ENCODE measurements at regions not wholly inside any gene's neighbourhood (a gene's known extent, or its start where the extent isn't known, plus 50 kb on each side); places are given as distances from the start of the nearest gene placed in this dataset.

DNA sequence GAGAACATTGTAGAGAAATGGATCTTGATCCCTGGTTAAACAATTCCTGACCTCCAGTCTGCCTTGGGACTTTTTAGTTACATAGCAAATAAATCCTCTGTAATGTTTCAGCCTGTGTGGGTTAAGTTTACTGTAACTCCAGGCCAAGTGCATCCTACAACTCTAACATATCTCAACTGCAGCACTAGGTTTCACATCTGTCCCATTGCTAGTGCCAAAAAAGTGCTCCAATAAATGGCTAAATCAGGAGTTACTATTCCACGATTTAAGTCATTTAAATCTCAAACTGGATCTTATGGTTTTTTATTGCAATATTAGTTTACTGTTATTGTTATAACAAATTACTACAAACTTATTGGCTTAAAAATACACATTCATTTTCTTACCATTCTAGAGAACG is 479.6 kb downstream of the GPAM start:
- no peaks in the 10 kb centered on the region for H3K9me3 ChIP-seq (ENCODE audit: control insufficient read depth in 5 of 5, low read length in 5 of 5)
- no peak overlapping the region for H3K27ac ChIP-seq (ENCODE audit: low read depth, low read length)
- H3K9ac ChIP-seq (ENCODE audit: low read length in 5 of 5): no peak overlapping the region
- no peaks in the 10 kb centered on the region for H3K27me3 ChIP-seq (ENCODE audit: control insufficient read depth in 5 of 5, insufficient read depth in 4 of 5, low read length in 5 of 5)
- H3K36me3 ChIP-seq (ENCODE audit: control insufficient read depth in 5 of 5, insufficient read depth in 5 of 5, low read length in 5 of 5): no peaks in the 10 kb centered on the region
- peaks cover 0 to 7% (median 0%) of the 10 kb centered on the region in 5 donors for H3K4me1 ChIP-seq (ENCODE audit: control insufficient read depth in 5 of 5, insufficient read depth in 5 of 5, low read length in 5 of 5)
- H3K4me3 ChIP-seq (ENCODE audit: low read depth in 1 of 5, low read length in 5 of 5): no peak overlapping the region

GRCh38 chr10:111705021-111705420 is 478.5 kb downstream of the GPAM start:
- H3K9me3 ChIP-seq (ENCODE audit: control insufficient read depth in 5 of 5, low read length in 5 of 5): no peaks in the 10 kb centered on the region
- peaks cover 0 to 7% (median 0%) of the 10 kb centered on the region in 5 donors for H3K4me1 ChIP-seq (ENCODE audit: control insufficient read depth in 5 of 5, insufficient read depth in 5 of 5, low read length in 5 of 5)
- no peak overlapping the region for H3K4me3 ChIP-seq (ENCODE audit: low read depth in 1 of 5, low read length in 5 of 5)
- no peaks in the 10 kb centered on the region for H3K36me3 ChIP-seq (ENCODE audit: control insufficient read depth in 5 of 5, insufficient read depth in 5 of 5, low read length in 5 of 5)
- H3K9ac ChIP-seq (ENCODE audit: low read length in 5 of 5): no peak overlapping the region
- no peak overlapping the region for H3K27ac ChIP-seq (ENCODE audit: low read depth, low read length)
- no peaks in the 10 kb centered on the region for H3K27me3 ChIP-seq (ENCODE audit: control insufficient read depth in 5 of 5, insufficient read depth in 4 of 5, low read length in 5 of 5)

DNA sequence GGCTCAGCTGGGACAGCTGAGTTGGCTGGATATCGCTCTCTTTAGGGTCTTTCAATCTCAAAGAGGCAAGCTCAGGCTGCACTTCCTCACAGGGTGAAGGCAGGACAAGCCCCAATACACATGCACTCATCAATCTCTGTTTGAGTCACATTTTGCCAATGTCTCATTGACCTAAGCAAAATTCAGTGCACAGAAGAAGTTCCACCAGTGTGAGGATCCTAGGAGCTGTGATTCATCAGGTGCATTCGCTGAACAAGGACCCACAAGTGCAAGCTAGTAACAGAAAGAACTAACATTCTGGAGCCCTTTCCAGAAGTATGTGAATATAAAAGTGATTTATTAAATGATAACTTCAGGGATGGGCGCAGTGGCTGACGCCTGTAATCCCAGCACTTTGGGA is 477.2 kb downstream of the GPAM start:
- peaks cover 0 to 7% (median 0%) of the 10 kb centered on the region in 5 donors for H3K4me1 ChIP-seq (ENCODE audit: control insufficient read depth in 5 of 5, insufficient read depth in 5 of 5, low read length in 5 of 5)
- H3K36me3 ChIP-seq (ENCODE audit: control insufficient read depth in 5 of 5, insufficient read depth in 5 of 5, low read length in 5 of 5): no peaks in the 10 kb centered on the region
- H3K27ac ChIP-seq (ENCODE audit: low read depth, low read length): no peak overlapping the region
- no peaks in the 10 kb centered on the region for H3K27me3 ChIP-seq (ENCODE audit: control insufficient read depth in 5 of 5, insufficient read depth in 4 of 5, low read length in 5 of 5)
- no peaks in the 10 kb centered on the region for H3K9me3 ChIP-seq (ENCODE audit: control insufficient read depth in 5 of 5, low read length in 5 of 5)
- H3K4me3 ChIP-seq (ENCODE audit: low read depth in 1 of 5, low read length in 5 of 5): no peak overlapping the region
- H3K9ac ChIP-seq (ENCODE audit: low read length in 5 of 5): no peak overlapping the region

DNA sequence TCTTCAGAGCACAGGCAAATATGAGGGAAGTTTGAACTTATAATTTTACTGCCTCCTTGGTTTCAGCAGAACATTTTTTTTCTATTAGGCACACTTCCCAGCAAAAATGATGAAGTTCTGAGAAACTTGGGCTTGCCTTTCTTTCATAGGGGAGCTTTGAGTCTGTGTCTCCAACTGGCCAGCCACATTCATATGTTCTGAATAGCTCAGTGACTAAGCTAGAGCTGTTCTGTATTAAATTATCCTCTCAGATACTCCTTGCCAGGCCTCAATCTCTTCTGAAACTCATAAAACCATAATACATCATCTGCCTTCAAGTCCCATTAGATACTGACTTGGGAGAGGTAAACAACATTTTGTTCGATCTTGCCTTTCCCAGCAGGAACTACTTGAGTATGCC is 476.5 kb downstream of the GPAM start:
- H3K4me1 ChIP-seq (ENCODE audit: control insufficient read depth in 5 of 5, insufficient read depth in 5 of 5, low read length in 5 of 5): peaks cover 0 to 7% (median 0%) of the 10 kb centered on the region in 5 donors
- H3K9me3 ChIP-seq (ENCODE audit: control insufficient read depth in 5 of 5, low read length in 5 of 5): no peaks in the 10 kb centered on the region
- no peaks in the 10 kb centered on the region for H3K27me3 ChIP-seq (ENCODE audit: control insufficient read depth in 5 of 5, insufficient read depth in 4 of 5, low read length in 5 of 5)
- H3K36me3 ChIP-seq (ENCODE audit: control insufficient read depth in 5 of 5, insufficient read depth in 5 of 5, low read length in 5 of 5): no peaks in the 10 kb centered on the region
- H3K9ac ChIP-seq (ENCODE audit: low read length in 5 of 5): no peak overlapping the region
- no peak overlapping the region for H3K4me3 ChIP-seq (ENCODE audit: low read depth in 1 of 5, low read length in 5 of 5)
- H3K27ac ChIP-seq (ENCODE audit: low read depth, low read length): no peak overlapping the region

GRCh38 chr10:111709603-111710002 is 474.0 kb downstream of the GPAM start:
- Histone ChIP-seq H3K4me1 (ENCODE audit: control insufficient read depth in 5 of 5, insufficient read depth in 5 of 5, low read length in 5 of 5) (peaks cover 0 to 3% (median 0%) of the 10 kb centered on the region in 5 donors), H3K27ac (ENCODE audit: low read depth, low read length) (no peak overlapping the region), H3K36me3 (ENCODE audit: control insufficient read depth in 5 of 5, insufficient read depth in 5 of 5, low read length in 5 of 5) (no peaks in the 10 kb centered on the region), H3K27me3 (ENCODE audit: control insufficient read depth in 5 of 5, insufficient read depth in 4 of 5, low read length in 5 of 5) (no peaks in the 10 kb centered on the region), H3K9me3 (ENCODE audit: control insufficient read depth in 5 of 5, low read length in 5 of 5) (peaks cover 0 to 15% (median 9%) of the 10 kb centered on the region in 5 donors), H3K9ac (ENCODE audit: low read length in 5 of 5) (no peak overlapping the region), H3K4me3 (ENCODE audit: low read depth in 1 of 5, low read length in 5 of 5) (no peak overlapping the region)

GRCh38 chr10:111716032-111716431 is 467.5 kb downstream of the GPAM start:
- no peaks in the 10 kb centered on the region for H3K4me1 ChIP-seq (ENCODE audit: control insufficient read depth in 5 of 5, insufficient read depth in 5 of 5, low read length in 5 of 5)
- H3K9me3 ChIP-seq (ENCODE audit: control insufficient read depth in 5 of 5, low read length in 5 of 5): peaks cover 0 to 36% (median 22%) of the 10 kb centered on the region in 5 donors
- no peak overlapping the region for H3K9ac ChIP-seq (ENCODE audit: low read length in 5 of 5)
- H3K4me3 ChIP-seq (ENCODE audit: low read depth in 1 of 5, low read length in 5 of 5): no peak overlapping the region
- no peak overlapping the region for H3K27ac ChIP-seq (ENCODE audit: low read depth, low read length)
- no peaks in the 10 kb centered on the region for H3K27me3 ChIP-seq (ENCODE audit: control insufficient read depth in 5 of 5, insufficient read depth in 4 of 5, low read length in 5 of 5)
- H3K36me3 ChIP-seq (ENCODE audit: control insufficient read depth in 5 of 5, insufficient read depth in 5 of 5, low read length in 5 of 5): no peaks in the 10 kb centered on the region

DNA sequence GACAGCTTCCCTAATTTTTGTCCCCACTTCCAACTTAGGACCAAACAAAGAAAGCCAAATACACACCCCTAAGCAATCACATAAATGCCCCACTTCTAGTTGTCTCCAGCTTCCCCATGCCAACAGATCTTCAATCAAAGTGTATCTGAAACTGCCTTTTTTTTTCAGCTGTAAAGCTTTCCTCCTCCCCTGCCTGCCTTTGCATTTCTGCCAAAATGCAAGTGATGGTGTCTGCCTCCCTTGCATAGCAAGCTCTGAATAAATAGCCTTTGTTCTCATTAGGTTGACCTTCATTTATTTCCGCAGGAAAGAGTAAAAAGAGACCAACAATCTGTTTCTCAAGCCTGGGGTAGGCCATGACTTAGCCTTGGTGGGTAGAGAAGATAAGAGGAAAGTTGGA is 459.4 kb downstream of the GPAM start:
- Histone ChIP-seq H3K9me3 (ENCODE audit: control insufficient read depth in 5 of 5, low read length in 5 of 5) (no peaks in the 10 kb centered on the region), H3K36me3 (ENCODE audit: control insufficient read depth in 5 of 5, insufficient read depth in 5 of 5, low read length in 5 of 5) (no peaks in the 10 kb centered on the region), H3K27ac (ENCODE audit: low read depth, low read length) (no peak overlapping the region), H3K4me1 (ENCODE audit: control insufficient read depth in 5 of 5, insufficient read depth in 5 of 5, low read length in 5 of 5) (peaks cover 0 to 3% (median 0%) of the 10 kb centered on the region in 5 donors), H3K9ac (ENCODE audit: low read length in 5 of 5) (no peak overlapping the region), H3K4me3 (ENCODE audit: low read depth in 1 of 5, low read length in 5 of 5) (no peak overlapping the region), H3K27me3 (ENCODE audit: control insufficient read depth in 5 of 5, insufficient read depth in 4 of 5, low read length in 5 of 5) (no peaks in the 10 kb centered on the region)

GRCh38 chr10:111725050-111725449 is 458.5 kb downstream of the GPAM start:
- H3K27ac ChIP-seq (ENCODE audit: low read depth, low read length): no peak overlapping the region
- H3K36me3 ChIP-seq (ENCODE audit: control insufficient read depth in 5 of 5, insufficient read depth in 5 of 5, low read length in 5 of 5): no peaks in the 10 kb centered on the region
- no peaks in the 10 kb centered on the region for H3K27me3 ChIP-seq (ENCODE audit: control insufficient read depth in 5 of 5, insufficient read depth in 4 of 5, low read length in 5 of 5)
- peaks cover 0 to 3% (median 0%) of the 10 kb centered on the region in 5 donors for H3K4me1 ChIP-seq (ENCODE audit: control insufficient read depth in 5 of 5, insufficient read depth in 5 of 5, low read length in 5 of 5)
- H3K4me3 ChIP-seq (ENCODE audit: low read depth in 1 of 5, low read length in 5 of 5): no peak overlapping the region
- H3K9ac ChIP-seq (ENCODE audit: low read length in 5 of 5): no peak overlapping the region
- no peaks in the 10 kb centered on the region for H3K9me3 ChIP-seq (ENCODE audit: control insufficient read depth in 5 of 5, low read length in 5 of 5)

GRCh38 chr10:111732166-111732785 is 451.3 kb downstream of the GPAM start:
- Histone ChIP-seq H3K4me3 (ENCODE audit: low read depth in 1 of 5, low read length in 5 of 5) (no peak overlapping the region), H3K27ac (ENCODE audit: low read depth, low read length) (no peak overlapping the region), H3K9me3 (ENCODE audit: control insufficient read depth in 5 of 5, low read length in 5 of 5) (no peaks in the 10 kb centered on the region), H3K4me1 (ENCODE audit: control insufficient read depth in 5 of 5, insufficient read depth in 5 of 5, low read length in 5 of 5) (peaks cover 0 to under 1% (median 0%) of the 10 kb centered on the region in 5 donors), H3K9ac (ENCODE audit: low read length in 5 of 5) (no peak overlapping the region), H3K27me3 (ENCODE audit: control insufficient read depth in 5 of 5, insufficient read depth in 4 of 5, low read length in 5 of 5) (no peaks in the 10 kb centered on the region), H3K36me3 (ENCODE audit: control insufficient read depth in 5 of 5, insufficient read depth in 5 of 5, low read length in 5 of 5) (no peaks in the 10 kb centered on the region)

DNA sequence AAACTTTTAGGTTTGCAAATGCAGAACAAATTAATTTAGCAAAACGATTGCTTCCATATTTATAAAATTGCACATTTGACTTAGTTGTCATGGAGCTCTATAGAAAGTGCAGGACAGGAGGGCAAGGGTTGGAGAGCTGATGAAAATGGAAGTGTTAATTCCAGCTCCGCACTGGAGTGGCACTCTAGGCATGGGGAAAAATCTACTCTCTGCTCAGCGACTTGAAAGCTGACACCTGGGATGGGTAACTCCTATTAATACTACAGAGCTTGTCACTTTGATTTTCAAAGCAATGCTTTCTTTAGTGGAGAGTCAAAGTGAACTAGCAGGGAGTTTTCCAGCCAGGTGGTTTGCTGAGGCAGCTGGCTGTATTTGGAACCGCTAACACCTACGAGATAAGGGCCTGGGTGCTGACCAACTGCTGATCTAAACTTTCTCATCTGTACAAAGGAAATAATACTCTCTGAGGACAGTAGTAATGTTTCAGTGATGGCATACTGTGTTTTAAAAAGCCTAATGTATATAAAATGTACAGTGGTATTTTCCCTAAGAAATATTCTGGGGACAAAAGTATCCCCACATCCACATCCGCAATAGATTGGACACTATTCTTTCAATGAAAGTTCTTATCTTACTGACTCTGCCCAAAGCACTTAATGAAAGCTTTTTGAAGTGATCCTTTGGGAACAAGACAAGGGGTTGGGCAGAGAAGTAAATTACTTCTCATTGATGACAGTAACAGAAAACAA is 444.3 kb downstream of the GPAM start:
- Histone ChIP-seq H3K27me3 (ENCODE audit: control insufficient read depth in 5 of 5, insufficient read depth in 4 of 5, low read length in 5 of 5) (no peaks in the 10 kb centered on the region), H3K9ac (ENCODE audit: low read length in 5 of 5) (no peak overlapping the region), H3K27ac (ENCODE audit: low read depth, low read length) (no peak overlapping the region), H3K4me1 (ENCODE audit: control insufficient read depth in 5 of 5, insufficient read depth in 5 of 5, low read length in 5 of 5) (no peaks in the 10 kb centered on the region), H3K4me3 (ENCODE audit: low read depth in 1 of 5, low read length in 5 of 5) (no peak overlapping the region), H3K36me3 (ENCODE audit: control insufficient read depth in 5 of 5, insufficient read depth in 5 of 5, low read length in 5 of 5) (no peaks in the 10 kb centered on the region), H3K9me3 (ENCODE audit: control insufficient read depth in 5 of 5, low read length in 5 of 5) (no peaks in the 10 kb centered on the region)

All from subcutaneous abdominal adipose tissue (tissue), 5 donors.